ENCODE measurements at regions not wholly inside any gene's neighbourhood (a gene's known extent, or its start where the extent isn't known, plus 50 kb on each side); places are given as distances from the start of the nearest gene placed in this dataset.

- Histone ChIP-seq H3K36me3 (no peaks in the 10 kb centered on the region), H3K9me3 (ENCODE audit: severe bottlenecking) (no peaks in the 10 kb centered on the region), H3K27ac (no peak overlapping the region), H3K27me3 (ENCODE audit: insufficient read depth, low read depth, severe bottlenecking) (no peaks in the 10 kb centered on the region), H3K4me3 (ENCODE audit: low read depth, low read length) (no peak overlapping the region)
- no peak for TF ChIP-seq CTCF (IDR thresholded peaks at IDR 0.05; ENCODE audit: low read depth, low read length)
- DNase-seq, result no peak
Observed at GRCh38 chr2:168340931-168341330, 93.5 kb upstream of the STK39 start.

- no peak overlapping the region for H3K4me3 ChIP-seq (ENCODE audit: low read depth, low read length)
- H3K9me3 ChIP-seq (ENCODE audit: severe bottlenecking), result no peaks in the 10 kb centered on the region
- no peak for DNase-seq
- H3K36me3 ChIP-seq, result no peaks in the 10 kb centered on the region
- H3K27me3 ChIP-seq (ENCODE audit: insufficient read depth, low read depth, severe bottlenecking), result no peaks in the 10 kb centered on the region
- no peak for TF ChIP-seq CTCF (IDR thresholded peaks at IDR 0.05; ENCODE audit: low read depth, low read length)
- H3K27ac ChIP-seq, result no peak overlapping the region
Observed at GRCh38 chr2:168343586-168343985, 96.2 kb upstream of the STK39 start.

- H3K9me3 ChIP-seq (ENCODE audit: severe bottlenecking), result no peaks in the 10 kb centered on the region
- H3K36me3 ChIP-seq, result no peaks in the 10 kb centered on the region
- DNase-seq, result no peak
Observed at GRCh38 chr2:168344706-168345105, 97.3 kb upstream of the STK39 start.

GRCh38 chr2:168345601-168346000, 98.2 kb upstream of the STK39 start:
- no peak for DNase-seq
- TF ChIP-seq CTCF (IDR thresholded peaks at IDR 0.05; ENCODE audit: low read depth, low read length), result no peak
- Histone ChIP-seq H3K9me3 (ENCODE audit: severe bottlenecking) (no peaks in the 10 kb centered on the region), H3K27ac (no peak overlapping the region), H3K27me3 (ENCODE audit: insufficient read depth, low read depth, severe bottlenecking) (no peaks in the 10 kb centered on the region), H3K4me3 (ENCODE audit: low read depth, low read length) (no peak overlapping the region), H3K36me3 (no peaks in the 10 kb centered on the region)

More at GRCh38 chr2:168344706-168345105, 97.3 kb upstream of the STK39 start:
- Histone ChIP-seq H3K27ac (no peak overlapping the region), H3K27me3 (ENCODE audit: insufficient read depth, low read depth, severe bottlenecking) (no peaks in the 10 kb centered on the region), H3K4me3 (ENCODE audit: low read depth, low read length) (no peak overlapping the region)
- no peak for TF ChIP-seq CTCF (IDR thresholded peaks at IDR 0.05; ENCODE audit: low read depth, low read length)

- peak overlapping the region; percentile 50 for H3K4me3 ChIP-seq (ENCODE audit: low read depth, low read length)
- H3K27ac ChIP-seq, result peak overlapping the region; percentile 74
- no peaks in the 10 kb centered on the region for H3K9me3 ChIP-seq (ENCODE audit: severe bottlenecking)
- peak; percentile 61 for DNase-seq
- no peaks in the 10 kb centered on the region for H3K27me3 ChIP-seq (ENCODE audit: insufficient read depth, low read depth, severe bottlenecking)
- H3K36me3 ChIP-seq, result no peaks in the 10 kb centered on the region
- TF ChIP-seq CTCF (IDR thresholded peaks at IDR 0.05; ENCODE audit: low read depth, low read length), result peak; percentile 41
Observed at GRCh38 chr2:168346725-168347477, 99.5 kb upstream of the STK39 start.

- TF ChIP-seq CTCF (IDR thresholded peaks at IDR 0.05; ENCODE audit: low read depth, low read length), result peak; percentile 78
- Histone ChIP-seq H3K27me3 (ENCODE audit: insufficient read depth, low read depth, severe bottlenecking) (no peaks in the 10 kb centered on the region), H3K27ac (no peak overlapping the region), H3K9me3 (ENCODE audit: severe bottlenecking) (no peaks in the 10 kb centered on the region), H3K36me3 (no peaks in the 10 kb centered on the region), H3K4me3 (ENCODE audit: low read depth, low read length) (no peak overlapping the region)
- peak; percentile 65 for DNase-seq
Observed at GRCh38 chr2:168348076-168348475, 100.7 kb upstream of the STK39 start.

Measured in WERI-Rb-1 (cell line).